ENCODE measurements at regions not wholly inside any gene's neighbourhood (a gene's known extent, or its start where the extent isn't known, plus 50 kb on each side); places are given as distances from the start of the nearest gene placed in this dataset.

DNA sequence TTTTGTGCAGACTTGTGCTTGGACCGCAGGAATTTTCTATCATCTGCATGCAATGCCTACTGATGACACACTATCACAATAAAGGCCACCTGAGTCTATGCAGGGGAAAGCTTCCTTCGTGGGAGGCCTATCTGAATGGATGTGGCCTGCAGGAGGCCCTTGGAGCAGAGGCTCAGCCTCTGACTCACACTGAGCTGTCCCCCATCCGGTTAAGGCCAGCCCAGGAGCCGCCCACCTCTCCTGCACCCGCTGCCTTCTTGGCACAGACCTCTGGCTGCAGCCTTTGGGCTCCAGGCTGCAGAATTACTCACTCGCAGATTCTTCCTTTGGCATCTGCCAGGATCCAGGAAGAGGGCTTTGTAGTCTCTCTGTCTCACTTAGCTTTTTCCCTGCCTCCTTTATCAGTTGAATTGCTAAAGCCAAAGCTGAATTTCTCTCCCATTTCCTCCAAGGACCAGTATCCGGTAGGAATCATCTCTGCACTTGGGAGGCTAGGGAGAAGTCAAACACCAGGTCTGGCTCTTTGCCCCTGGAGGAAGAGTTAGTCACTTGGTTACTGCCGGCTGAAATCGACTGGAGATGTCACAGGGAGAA lies 65.1 kb upstream of the JUN start:
- peak overlapping the region; percentile 33 for H3K4me3 Mint-ChIP-seq (ENCODE audit: unreplicated experiment)
- H3K27ac Mint-ChIP-seq (ENCODE audit: low read depth, unreplicated experiment): no peak overlapping the region
- H3K4me1 Mint-ChIP-seq (ENCODE audit: insufficient read depth, unreplicated experiment): peaks cover 23% of the 10 kb centered on the region
- H3K36me3 Mint-ChIP-seq (ENCODE audit: insufficient read depth, unreplicated experiment): no peaks in the 10 kb centered on the region
- peak; percentile 99 for DNase-seq (ENCODE audit: unreplicated experiment)
- CTCF ChIA-PET: interaction anchor here (0.6 to 1.2 kb wide), 5 partner anchors 22 to 1900 kb away, joined by 3 to 4 read pairs (median 3); no protein-coding TSS in a partner anchor
- intact Hi-C loops (cut with micrococcal nuclease): loop anchor here (1.0 to 2.0 kb wide), 4 partner anchors 34 to 302 kb away; partner anchors contain the start of gene JUN
- TF ChIP-seq CTCF (IDR thresholded peaks at IDR 0.05; ENCODE audit: unreplicated experiment): no peak
- H3K9me3 Mint-ChIP-seq (ENCODE audit: unreplicated experiment): no peaks in the 10 kb centered on the region
- H3K27me3 Mint-ChIP-seq (ENCODE audit: insufficient read depth, unreplicated experiment): no peaks in the 10 kb centered on the region
- POLR2A ChIA-PET: interaction anchor here (0.8 to 2.2 kb wide), 14 partner anchors 11 to 916 kb away, joined by 3 to 25 read pairs (median 4); partner anchors contain the start of gene JUN
- no TSS peak for BruUV-seq (replicated peaks)

GRCh38 chr1:58849551-58849950 lies 65.7 kb upstream of the JUN start:
- no TSS peak for BruUV-seq (replicated peaks)
- peaks cover 19% of the 10 kb centered on the region for H3K4me1 Mint-ChIP-seq (ENCODE audit: insufficient read depth, unreplicated experiment)
- intact Hi-C loops (cut with micrococcal nuclease): loop anchor here (1.0 to 2.0 kb wide), 4 partner anchors 34 to 302 kb away; partner anchors contain the start of gene JUN
- ChIA-PET POLR2A (interaction anchor here (0.8 to 1.5 kb wide), 9 partner anchors 11 to 916 kb away, joined by 3 to 8 read pairs (median 3); no protein-coding TSS in a partner anchor), CTCF (interaction anchor here (0.8 to 1.2 kb wide), 2 partner anchors 22 to 849 kb away, joined by 3 read pairs; no protein-coding TSS in a partner anchor)
- no peaks in the 10 kb centered on the region for H3K9me3 Mint-ChIP-seq (ENCODE audit: unreplicated experiment)
- no peak overlapping the region for H3K4me3 Mint-ChIP-seq (ENCODE audit: unreplicated experiment)
- TF ChIP-seq CTCF (IDR thresholded peaks at IDR 0.05; ENCODE audit: unreplicated experiment): no peak
- H3K27me3 Mint-ChIP-seq (ENCODE audit: insufficient read depth, unreplicated experiment): no peaks in the 10 kb centered on the region
- H3K27ac Mint-ChIP-seq (ENCODE audit: low read depth, unreplicated experiment): no peak overlapping the region
- H3K36me3 Mint-ChIP-seq (ENCODE audit: insufficient read depth, unreplicated experiment): no peaks in the 10 kb centered on the region
- DNase-seq (ENCODE audit: unreplicated experiment): no peak

DNA sequence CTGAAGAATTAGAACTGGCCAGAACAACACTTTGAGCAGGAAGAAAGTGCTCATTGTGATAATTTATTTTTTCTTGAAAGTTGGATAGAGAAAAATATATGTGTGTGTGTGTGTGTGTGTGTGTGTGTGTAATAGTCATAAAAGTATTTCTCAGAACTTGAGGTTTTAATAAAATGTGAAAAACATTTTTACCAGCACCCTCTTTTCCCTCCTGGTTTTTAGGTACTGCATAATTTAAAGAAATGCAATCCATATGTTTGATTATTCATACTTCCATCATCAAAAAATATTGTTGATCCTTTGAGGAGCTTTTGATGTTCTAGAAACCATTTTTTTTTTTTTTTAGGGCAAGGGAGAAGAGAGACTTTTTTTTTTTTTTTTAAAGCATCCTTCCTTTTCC lies 66.8 kb upstream of the JUN start:
- no TSS peak for BruUV-seq (replicated peaks)
- DNase-seq (ENCODE audit: unreplicated experiment): no peak
- no peak for TF ChIP-seq CTCF (IDR thresholded peaks at IDR 0.05; ENCODE audit: unreplicated experiment)
- Mint-ChIP-seq H3K27ac (ENCODE audit: low read depth, unreplicated experiment) (no peak overlapping the region), H3K9me3 (ENCODE audit: unreplicated experiment) (no peaks in the 10 kb centered on the region), H3K4me3 (ENCODE audit: unreplicated experiment) (no peak overlapping the region), H3K4me1 (ENCODE audit: insufficient read depth, unreplicated experiment) (peaks cover 19% of the 10 kb centered on the region), H3K27me3 (ENCODE audit: insufficient read depth, unreplicated experiment) (no peaks in the 10 kb centered on the region), H3K36me3 (ENCODE audit: insufficient read depth, unreplicated experiment) (no peaks in the 10 kb centered on the region)
- ChIA-PET CTCF (interaction anchor here (0.7 to 0.8 kb wide), 2 partner anchors 11 to 27 kb away, joined by 3 read pairs; no protein-coding TSS in a partner anchor), POLR2A (interaction anchor here (0.6 to 1.0 kb wide), 3 partner anchors 11 to 229 kb away, joined by 3 read pairs; no protein-coding TSS in a partner anchor)
- intact Hi-C loops (cut with micrococcal nuclease): no loop called here

DNA sequence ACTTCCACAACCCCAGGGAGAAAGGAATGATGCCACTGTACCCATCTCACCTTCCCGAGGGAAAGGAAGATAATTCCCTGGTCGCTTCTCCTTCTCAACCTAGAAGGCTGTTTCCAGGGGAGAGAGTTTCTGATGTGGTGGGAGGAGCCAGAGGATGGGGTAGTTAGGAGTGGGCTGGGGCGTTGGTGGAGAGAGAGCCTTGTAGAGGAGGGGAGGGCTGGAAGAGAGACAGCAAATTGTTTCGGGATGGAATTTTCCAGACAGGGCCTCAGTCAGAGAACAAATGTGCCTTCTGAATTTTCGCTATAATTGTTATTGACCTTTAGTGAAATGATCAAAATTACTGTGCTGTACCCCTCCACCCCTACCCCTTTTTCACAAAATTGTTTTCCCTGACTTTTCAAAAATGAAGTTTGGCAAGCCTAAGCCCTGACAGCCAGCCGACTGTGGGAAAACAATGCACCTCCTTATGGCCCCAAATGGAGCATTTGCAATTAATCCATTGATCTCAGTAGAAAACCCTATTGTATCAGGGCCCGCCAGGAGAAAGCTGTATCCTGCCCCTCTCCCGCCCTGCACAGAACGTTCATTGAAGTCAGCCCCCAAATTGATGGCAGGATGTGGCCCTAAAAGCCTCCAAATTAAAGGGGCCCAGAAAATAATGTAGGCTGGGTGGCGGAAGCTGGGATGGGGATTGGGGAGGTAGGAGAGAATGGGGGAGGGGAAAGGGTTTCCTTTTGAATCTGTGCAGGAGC lies 69.1 kb upstream of the JUN start:
- no peak for TF ChIP-seq CTCF (IDR thresholded peaks at IDR 0.05; ENCODE audit: unreplicated experiment)
- Mint-ChIP-seq H3K4me3 (ENCODE audit: unreplicated experiment) (no peak overlapping the region), H3K27ac (ENCODE audit: low read depth, unreplicated experiment) (no peak overlapping the region), H3K36me3 (ENCODE audit: insufficient read depth, unreplicated experiment) (no peaks in the 10 kb centered on the region), H3K9me3 (ENCODE audit: unreplicated experiment) (no peaks in the 10 kb centered on the region), H3K27me3 (ENCODE audit: insufficient read depth, unreplicated experiment) (no peaks in the 10 kb centered on the region), H3K4me1 (ENCODE audit: insufficient read depth, unreplicated experiment) (peaks cover 19% of the 10 kb centered on the region)
- intact Hi-C loops (cut with micrococcal nuclease): no loop called here
- BruUV-seq (replicated peaks): no TSS peak
- ChIA-PET CTCF (no interaction called here), POLR2A (interaction anchor here (0.7 kb wide), 1 partner anchor 20 kb away, joined by 5 read pairs; no protein-coding TSS in a partner anchor)
- no peak for DNase-seq (ENCODE audit: unreplicated experiment)
